Neural cell (in vitro differentiated cells): ENCODE measurements at regions not wholly inside any gene's neighbourhood (a gene's known extent, or its start where the extent isn't known, plus 50 kb on each side); places are given as distances from the start of the nearest gene placed in this dataset.
"Not testable (repeated sequence)": the region's sequence is repeated elsewhere in the genome, so short reads cannot be mapped to it uniquely, and the experiment has no call there.

Experiments
- EZH2 ChIP-seq: fragments of 200-600, 300-800 bp; shearing (Covaris generic), sonication (generic); IDR thresholded peaks from 2 replicates; pipeline ENCODE4 v1.6.1; 2014; ENCODE audit warnings: antibody characterized with exemption, low read length, borderline replicate concordance, mild to moderate bottlenecking; ENCODE audit not compliant: insufficient read depth, poor library complexity, severe bottlenecking
- SMC3 ChIP-seq: fragments of 450-650 bp; conservative IDR thresholded peaks from 2 replicates; pipeline ENCODE4 v1.6.1; 2014; ENCODE audit warnings: antibody characterized with exemption, mild to moderate bottlenecking, moderate library complexity; ENCODE audit not compliant: poor library complexity
- TAF1 ChIP-seq: IDR thresholded peaks from 2 replicates; pipeline ENCODE4 v1.6.1; 2012; ENCODE audit warnings: low read depth

- not testable (repeated sequence) for TF ChIP-seq EZH2, TAF1, SMC3
These were observed 80.5 kb upstream of the C3orf49 start for GRCh38 chr3:63738577-63738976.
